OCI-LY7 (cell line): ENCODE measurements at regions not wholly inside any gene's neighbourhood (a gene's known extent, or its start where the extent isn't known, plus 50 kb on each side); places are given as distances from the start of the nearest gene placed in this dataset.

Experiments
- EZH2phosphoT487 ChIP-seq: fragments of 200-600 bp; sonication (generic); IDR thresholded peaks from 2 replicates; pipeline ENCODE4 v1.6.1; 2018; ENCODE audit warnings: low read depth, borderline replicate concordance, mild to moderate bottlenecking, mixed run types, antibody characterized with exemption, low read length, moderate library complexity, mixed read lengths
- TF ChIP-seq, protein P1 (sequence below): fragments of 200-600 bp; sonication (generic); conservative IDR thresholded peaks from 2 replicates; pipeline ENCODE4 v1.5.1; 2014; ENCODE audit warnings: mild to moderate bottlenecking, antibody characterized with exemption, low read length, moderate library complexity, mixed read lengths

DNA sequence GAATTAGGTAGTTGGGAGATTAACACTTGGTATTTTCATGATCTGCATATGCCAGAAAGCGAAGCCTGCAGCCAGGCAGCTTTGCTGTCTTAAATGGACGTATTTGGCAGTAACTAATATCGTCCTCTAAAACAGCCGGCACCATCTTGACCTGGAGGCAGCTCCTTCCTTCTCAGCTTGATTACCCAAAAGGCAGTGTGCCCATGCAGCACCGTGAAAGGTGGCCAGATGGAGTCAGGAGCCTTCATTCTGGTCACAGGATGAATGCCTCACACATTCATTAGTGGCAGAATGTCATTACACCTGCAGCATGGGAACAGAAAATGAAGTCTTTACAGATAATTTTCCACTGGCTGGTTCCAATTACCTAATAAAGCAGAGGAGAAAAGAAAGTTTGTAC, 59.0 kb upstream of the FLT1 start:
- TF ChIP-seq, protein P1, sequence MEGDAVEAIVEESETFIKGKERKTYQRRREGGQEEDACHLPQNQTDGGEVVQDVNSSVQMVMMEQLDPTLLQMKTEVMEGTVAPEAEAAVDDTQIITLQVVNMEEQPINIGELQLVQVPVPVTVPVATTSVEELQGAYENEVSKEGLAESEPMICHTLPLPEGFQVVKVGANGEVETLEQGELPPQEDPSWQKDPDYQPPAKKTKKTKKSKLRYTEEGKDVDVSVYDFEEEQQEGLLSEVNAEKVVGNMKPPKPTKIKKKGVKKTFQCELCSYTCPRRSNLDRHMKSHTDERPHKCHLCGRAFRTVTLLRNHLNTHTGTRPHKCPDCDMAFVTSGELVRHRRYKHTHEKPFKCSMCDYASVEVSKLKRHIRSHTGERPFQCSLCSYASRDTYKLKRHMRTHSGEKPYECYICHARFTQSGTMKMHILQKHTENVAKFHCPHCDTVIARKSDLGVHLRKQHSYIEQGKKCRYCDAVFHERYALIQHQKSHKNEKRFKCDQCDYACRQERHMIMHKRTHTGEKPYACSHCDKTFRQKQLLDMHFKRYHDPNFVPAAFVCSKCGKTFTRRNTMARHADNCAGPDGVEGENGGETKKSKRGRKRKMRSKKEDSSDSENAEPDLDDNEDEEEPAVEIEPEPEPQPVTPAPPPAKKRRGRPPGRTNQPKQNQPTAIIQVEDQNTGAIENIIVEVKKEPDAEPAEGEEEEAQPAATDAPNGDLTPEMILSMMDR, result no peak
- TF ChIP-seq EZH2phosphoT487, result no peak
